KMS-11 (cell line): ENCODE measurements at regions not wholly inside any gene's neighbourhood (a gene's known extent, or its start where the extent isn't known, plus 50 kb on each side); places are given as distances from the start of the nearest gene placed in this dataset.
A peak's percentile ranks its signal among the peaks of the same experiment; 100 is the strongest.

Experiments
- H2AFZ ChIP-seq: fragments of 200-600 bp; sonication (generic); 2 replicates; pipeline ENCODE4 v1.6.1; 2016; ENCODE audit warnings: antibody characterized with exemption, mixed run types, low read depth
- H3K27ac ChIP-seq: fragments of 200-600 bp; sonication (generic); 2 replicates; pipeline ENCODE4 v1.6.1; 2016; ENCODE audit warnings: mild to moderate bottlenecking, mixed run types
- H3K27me3 ChIP-seq: fragments of 200-600 bp; sonication (generic); 2 replicates; pipeline ENCODE4 v1.6.1; 2017; ENCODE audit warnings: mild to moderate bottlenecking, low read depth, mixed run types, moderate library complexity; ENCODE audit not compliant: insufficient read depth
- H3K36me3 ChIP-seq: fragments of 200-600 bp; sonication (generic); 2 replicates; pipeline ENCODE4 v1.6.1; 2017; ENCODE audit warnings: mild to moderate bottlenecking, mixed run types; ENCODE audit not compliant: insufficient read depth
- H3K4me1 ChIP-seq: fragments of 200-600 bp; sonication (generic); 2 replicates; pipeline ENCODE4 v1.6.1; 2016; ENCODE audit warnings: mild to moderate bottlenecking, low read depth, mixed run types; ENCODE audit not compliant: poor library complexity, severe bottlenecking
- H3K4me2 ChIP-seq: fragments of 200-600 bp; sonication (generic); 2 replicates; pipeline ENCODE4 v1.7.0; 2016; ENCODE audit warnings: mild to moderate bottlenecking, mixed run types
- H3K4me3 ChIP-seq: fragments of 200-600 bp; sonication (generic); IDR thresholded peaks from 2 replicates; pipeline ENCODE4 v1.6.1; 2017; ENCODE audit warnings: low read depth, low read length, mixed read lengths; ENCODE audit not compliant: insufficient read depth
- H3K79me2 ChIP-seq: fragments of 200-600 bp; sonication (generic); 2 replicates; pipeline ENCODE4 v1.6.1; 2016; ENCODE audit warnings: low read depth, mixed run types; ENCODE audit not compliant: insufficient read depth
- H3K9ac ChIP-seq: fragments of 200-600 bp; sonication (generic); 2 replicates; pipeline ENCODE4 v1.6.1; 2016; ENCODE audit warnings: mild to moderate bottlenecking, mixed run types
- H4K20me1 ChIP-seq: fragments of 200-600 bp; sonication (generic); 2 replicates; pipeline ENCODE4 v1.6.1; 2016; ENCODE audit warnings: mild to moderate bottlenecking, mixed run types; ENCODE audit not compliant: insufficient read depth
- TF ChIP-seq, protein P1 (sequence below): fragments of 200-600 bp; sonication (generic); conservative IDR thresholded peaks from 2 replicates; pipeline ENCODE4 v1.6.1; 2017; ENCODE audit warnings: low read depth, mild to moderate bottlenecking, antibody characterized with exemption, low read length, moderate library complexity, mixed read lengths

DNA sequence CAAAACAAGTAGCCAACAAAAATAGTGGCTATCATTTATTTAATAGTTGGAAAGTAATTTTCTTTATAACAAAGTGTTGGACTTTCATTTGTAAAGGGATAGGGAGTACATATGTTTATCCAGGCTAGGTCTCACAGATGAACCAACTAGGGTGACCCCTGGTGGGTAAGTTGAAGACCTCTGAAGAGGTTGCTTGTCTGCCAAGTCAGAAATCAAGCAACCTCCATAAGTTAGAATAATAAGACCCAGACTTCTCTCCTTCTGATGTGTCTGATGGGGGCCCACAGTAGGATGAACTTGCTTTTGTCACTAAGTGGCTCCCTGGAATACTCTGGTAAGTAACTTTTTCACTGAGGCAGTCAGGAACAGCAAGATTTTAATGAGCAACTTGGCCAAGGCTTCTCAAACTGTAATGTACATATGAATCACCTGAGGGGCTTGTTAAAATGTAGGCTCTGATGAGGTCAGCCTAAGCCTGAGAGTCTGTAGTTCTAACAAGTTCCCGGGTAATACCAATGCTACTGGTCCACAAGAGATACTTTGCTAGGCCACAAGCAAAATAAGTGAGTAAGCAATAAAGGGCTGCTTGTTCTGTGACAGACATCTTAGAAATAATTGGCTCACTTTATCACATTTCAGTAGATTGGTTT lies 319.6 kb downstream of the PIK3C3 start:
- Histone ChIP-seq H3K27me3 (no peaks in the 10 kb centered on the region), H2AFZ (no peak overlapping the region), H3K36me3 (no peaks in the 10 kb centered on the region), H3K4me3 (no peak overlapping the region), H4K20me1 (no peaks in the 10 kb centered on the region), H3K4me1 (no peaks in the 10 kb centered on the region), H3K27ac (no peak overlapping the region), H3K9ac (no peak overlapping the region), H3K4me2 (no peak overlapping the region), H3K79me2 (no peaks in the 10 kb centered on the region)
- TF ChIP-seq, protein P1, sequence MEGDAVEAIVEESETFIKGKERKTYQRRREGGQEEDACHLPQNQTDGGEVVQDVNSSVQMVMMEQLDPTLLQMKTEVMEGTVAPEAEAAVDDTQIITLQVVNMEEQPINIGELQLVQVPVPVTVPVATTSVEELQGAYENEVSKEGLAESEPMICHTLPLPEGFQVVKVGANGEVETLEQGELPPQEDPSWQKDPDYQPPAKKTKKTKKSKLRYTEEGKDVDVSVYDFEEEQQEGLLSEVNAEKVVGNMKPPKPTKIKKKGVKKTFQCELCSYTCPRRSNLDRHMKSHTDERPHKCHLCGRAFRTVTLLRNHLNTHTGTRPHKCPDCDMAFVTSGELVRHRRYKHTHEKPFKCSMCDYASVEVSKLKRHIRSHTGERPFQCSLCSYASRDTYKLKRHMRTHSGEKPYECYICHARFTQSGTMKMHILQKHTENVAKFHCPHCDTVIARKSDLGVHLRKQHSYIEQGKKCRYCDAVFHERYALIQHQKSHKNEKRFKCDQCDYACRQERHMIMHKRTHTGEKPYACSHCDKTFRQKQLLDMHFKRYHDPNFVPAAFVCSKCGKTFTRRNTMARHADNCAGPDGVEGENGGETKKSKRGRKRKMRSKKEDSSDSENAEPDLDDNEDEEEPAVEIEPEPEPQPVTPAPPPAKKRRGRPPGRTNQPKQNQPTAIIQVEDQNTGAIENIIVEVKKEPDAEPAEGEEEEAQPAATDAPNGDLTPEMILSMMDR: peak; percentile 43

DNA sequence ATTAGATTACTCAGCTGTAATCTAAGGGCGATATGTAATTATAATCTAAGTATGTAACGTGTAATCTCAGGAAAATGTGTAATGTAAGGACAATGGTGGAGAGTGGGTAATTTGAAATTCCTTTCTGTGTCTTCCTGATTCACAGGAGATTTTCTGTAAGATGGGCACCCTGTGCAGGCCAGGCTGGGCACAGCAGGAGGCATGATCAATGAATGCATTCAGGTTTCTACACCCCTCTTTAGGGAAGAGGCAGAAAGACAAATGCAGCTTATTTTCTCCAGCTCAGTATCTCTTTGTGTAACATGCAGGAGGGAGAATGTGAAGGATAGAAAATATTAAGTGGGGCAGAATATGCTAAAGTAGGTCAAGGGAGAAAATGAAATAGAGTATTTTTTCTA lies 320.1 kb downstream of the PIK3C3 start:
- no peaks in the 10 kb centered on the region for H3K36me3 ChIP-seq
- H3K27me3 ChIP-seq: no peaks in the 10 kb centered on the region
- TF ChIP-seq, protein P1: no peak
- no peak overlapping the region for H3K4me2 ChIP-seq
- no peak overlapping the region for H2AFZ ChIP-seq
- no peak overlapping the region for H3K4me3 ChIP-seq
- H4K20me1 ChIP-seq: no peaks in the 10 kb centered on the region
- H3K79me2 ChIP-seq: no peaks in the 10 kb centered on the region
- no peaks in the 10 kb centered on the region for H3K4me1 ChIP-seq
- H3K9ac ChIP-seq: no peak overlapping the region
- H3K27ac ChIP-seq: no peak overlapping the region

DNA sequence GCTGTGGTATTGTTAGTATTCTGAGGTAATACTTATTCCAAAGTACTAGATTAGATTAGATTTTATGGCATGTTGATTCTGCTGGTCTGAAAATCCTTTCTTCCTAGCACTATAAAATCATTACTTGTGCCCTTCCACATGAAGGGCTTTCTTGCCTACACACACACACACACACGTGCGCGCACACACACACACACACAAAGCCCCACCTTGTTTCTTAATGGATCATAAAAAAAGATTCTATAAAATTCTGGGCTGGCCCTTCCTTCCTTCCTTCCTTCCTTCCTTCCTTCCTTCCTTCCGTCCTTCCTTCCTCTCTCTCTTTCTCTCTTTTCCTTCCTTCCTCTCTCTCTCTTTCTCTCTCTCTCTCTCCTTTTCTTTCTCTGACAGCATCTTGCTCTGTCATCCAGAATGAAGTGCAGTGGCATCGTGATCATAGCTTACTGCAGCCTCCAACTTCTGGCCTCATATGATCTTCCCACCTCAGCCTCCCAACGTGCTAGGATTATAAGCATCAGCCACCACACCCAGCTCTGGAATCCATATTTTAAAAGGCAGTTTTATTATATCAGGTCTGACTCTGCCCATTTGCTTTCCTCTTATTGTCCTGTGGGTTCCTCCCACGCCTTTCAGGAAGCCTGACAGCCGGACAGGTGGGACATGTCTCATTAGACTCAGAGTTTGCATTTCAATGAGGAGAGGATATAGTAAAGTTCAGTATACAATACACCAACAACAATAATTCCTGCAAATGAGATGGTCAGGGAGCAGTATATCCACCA lies 321.1 kb downstream of the PIK3C3 start:
- Histone ChIP-seq H3K4me3 (no peak overlapping the region), H3K4me1 (no peaks in the 10 kb centered on the region), H3K79me2 (no peaks in the 10 kb centered on the region), H3K27ac (no peak overlapping the region), H3K9ac (no peak overlapping the region), H3K27me3 (no peaks in the 10 kb centered on the region), H3K4me2 (no peak overlapping the region), H2AFZ (no peak overlapping the region), H4K20me1 (no peaks in the 10 kb centered on the region), H3K36me3 (no peaks in the 10 kb centered on the region)
- TF ChIP-seq, protein P1: no peak

DNA sequence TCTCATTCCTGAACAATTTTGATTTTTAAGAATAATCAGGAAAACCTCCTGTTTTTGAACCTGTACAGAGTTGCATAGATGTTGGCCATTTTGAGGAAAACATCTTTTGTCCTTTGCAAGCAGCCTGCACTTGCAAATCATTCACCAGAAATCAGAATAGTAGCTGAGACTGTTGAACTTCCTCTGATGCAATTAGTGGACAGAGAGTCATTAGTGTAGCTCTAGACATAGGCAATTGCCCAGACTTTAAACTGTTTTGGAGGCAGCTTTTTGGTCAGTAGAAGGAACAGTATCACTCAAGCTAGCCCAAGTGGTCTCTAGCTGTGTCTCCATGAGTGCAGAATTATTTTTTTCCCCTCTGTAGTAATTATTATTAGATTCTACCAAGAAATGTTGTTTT lies 326.1 kb downstream of the PIK3C3 start:
- H2AFZ ChIP-seq: no peak overlapping the region
- no peaks in the 10 kb centered on the region for H3K36me3 ChIP-seq
- no peaks in the 10 kb centered on the region for H3K27me3 ChIP-seq
- no peak overlapping the region for H3K27ac ChIP-seq
- TF ChIP-seq, protein P1: no peak
- H4K20me1 ChIP-seq: no peaks in the 10 kb centered on the region
- no peaks in the 10 kb centered on the region for H3K79me2 ChIP-seq
- H3K4me3 ChIP-seq: no peak overlapping the region
- H3K9ac ChIP-seq: no peak overlapping the region
- no peaks in the 10 kb centered on the region for H3K4me1 ChIP-seq
- no peak overlapping the region for H3K4me2 ChIP-seq
